ENCODE measurements at regions not wholly inside any gene's neighbourhood (a gene's known extent, or its start where the extent isn't known, plus 50 kb on each side); places are given as distances from the start of the nearest gene placed in this dataset.

DNA sequence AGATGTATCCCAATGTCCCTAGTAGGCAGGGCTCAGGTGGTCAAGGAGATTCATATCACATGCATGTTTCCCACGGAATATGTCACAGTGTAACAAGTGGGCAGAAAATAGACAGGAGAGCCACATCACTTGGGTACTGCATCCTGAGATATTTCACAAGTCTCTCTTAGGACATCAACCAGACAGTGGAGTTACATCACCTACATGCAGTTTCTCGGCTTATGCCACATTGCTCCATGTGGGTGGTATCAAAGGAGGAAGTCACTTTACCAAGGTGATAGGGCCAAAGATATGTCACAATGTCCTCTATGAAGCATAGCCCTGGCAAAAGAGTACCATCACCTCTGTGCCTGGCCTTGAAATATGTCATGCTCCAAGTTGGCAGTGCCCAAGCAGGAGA is 1056.7 kb upstream of the AMELY start:
- DNase-seq = no peak

DNA sequence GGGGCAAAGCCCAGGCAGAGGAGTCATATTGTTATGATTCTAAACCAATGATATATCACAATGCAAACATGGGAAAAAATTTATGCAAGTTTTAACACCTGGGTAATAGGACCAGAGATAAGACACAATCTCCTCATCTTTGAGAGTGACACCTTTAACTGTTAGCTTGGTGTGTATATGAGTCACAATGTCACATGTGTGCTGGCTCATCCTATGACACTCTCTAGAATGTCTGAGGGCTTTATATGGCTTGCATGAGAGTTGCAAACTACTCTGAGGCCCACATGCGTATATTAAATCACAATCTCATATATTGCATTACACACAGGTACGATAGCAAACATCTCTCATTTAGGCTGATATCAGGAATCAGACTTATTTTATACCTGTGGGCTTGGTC is 1055.4 kb upstream of the AMELY start:
- no peak for DNase-seq

DNA sequence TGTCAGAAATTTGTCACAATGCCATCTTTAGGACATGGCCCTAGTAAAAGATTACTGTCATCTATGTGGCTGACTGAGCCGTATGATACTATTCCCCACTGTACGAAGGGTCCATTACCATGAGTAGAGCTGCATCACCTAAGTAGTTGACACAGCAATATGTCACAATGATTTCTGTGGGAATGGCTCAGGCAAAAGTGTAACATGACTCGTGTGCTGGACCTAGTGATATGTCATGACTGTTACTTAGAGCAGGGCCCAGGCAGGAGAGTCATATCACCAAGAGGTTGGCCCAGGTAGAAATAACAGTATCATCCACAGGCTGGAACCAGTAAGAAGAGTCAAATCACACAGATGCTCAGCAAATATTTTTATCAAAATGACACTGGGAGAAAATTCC is 1051.8 kb upstream of the AMELY start:
- DNase-seq = no peak

DNA sequence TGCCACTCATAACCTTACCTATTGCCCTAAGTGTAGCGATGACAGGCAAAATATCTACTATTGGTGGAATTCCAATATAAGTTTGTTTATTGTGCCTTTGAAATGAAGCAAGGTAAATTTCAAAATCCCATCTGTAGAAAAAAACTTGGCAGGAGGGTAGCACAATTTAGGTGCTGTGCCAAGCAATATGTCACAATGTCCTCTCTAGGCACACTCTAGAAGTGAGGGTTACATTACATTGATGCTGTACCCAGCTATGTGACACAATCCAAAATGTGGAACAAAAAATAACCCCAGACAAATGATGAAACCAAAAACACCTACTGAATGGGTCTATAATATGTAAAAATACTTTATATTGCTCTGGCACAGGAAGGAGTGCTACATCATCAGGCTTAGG is 1050.8 kb upstream of the AMELY start:
- no peak for DNase-seq

GRCh38 chrY:7961811-7962210 is 1050.3 kb upstream of the AMELY start:
- DNase-seq = no peak

DNA sequence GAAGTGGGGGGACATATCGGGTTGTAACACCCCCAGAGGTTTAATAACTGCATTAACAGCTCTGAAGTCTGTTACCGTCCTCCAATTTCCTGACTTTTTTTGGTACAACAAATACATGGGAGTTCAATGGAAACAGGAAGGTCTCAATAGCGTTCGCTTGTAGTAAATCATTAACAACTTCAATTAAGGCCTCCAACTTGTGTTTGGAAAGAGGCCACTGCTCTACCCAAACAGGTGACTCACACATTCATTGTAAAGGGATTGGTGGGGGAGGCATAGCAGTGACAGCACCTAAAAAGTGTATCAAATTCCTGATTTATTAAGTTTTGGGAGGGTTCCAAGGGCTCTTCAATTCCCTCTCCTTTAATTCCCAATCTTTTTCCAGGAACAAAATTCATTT is 1046.2 kb upstream of the AMELY start:
- no peak for DNase-seq

GRCh38 chrY:7951187-7951852 is 1039.8 kb upstream of the AMELY start:
- DNase-seq = no peak

- DNase-seq = no peak
Observed at GRCh38 chrY:7944135-7944534, 1032.6 kb upstream of the AMELY start.

DNA sequence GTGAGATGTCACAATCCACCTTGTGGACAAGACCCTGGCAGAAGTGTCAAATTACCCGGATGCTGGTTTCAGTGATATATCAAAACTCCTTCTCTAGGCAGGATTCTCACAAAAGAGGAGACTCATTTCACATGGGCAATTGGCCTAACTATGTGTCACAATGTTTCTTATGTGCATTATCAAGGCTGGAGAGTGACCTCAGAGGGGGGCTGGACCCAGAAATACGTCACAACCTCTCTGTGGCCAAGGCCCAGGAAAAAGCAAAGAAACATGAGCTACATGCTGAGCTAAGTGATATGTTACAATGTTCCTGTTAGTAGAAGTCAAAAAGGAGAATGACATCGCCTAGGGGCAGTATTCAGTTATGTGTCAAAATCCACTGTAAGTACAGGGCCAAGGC is 1031.2 kb upstream of the AMELY start:
- no peak for DNase-seq

- DNase-seq = no peak
Observed at GRCh38 chrY:7941856-7942255, 1030.3 kb upstream of the AMELY start.

DNA sequence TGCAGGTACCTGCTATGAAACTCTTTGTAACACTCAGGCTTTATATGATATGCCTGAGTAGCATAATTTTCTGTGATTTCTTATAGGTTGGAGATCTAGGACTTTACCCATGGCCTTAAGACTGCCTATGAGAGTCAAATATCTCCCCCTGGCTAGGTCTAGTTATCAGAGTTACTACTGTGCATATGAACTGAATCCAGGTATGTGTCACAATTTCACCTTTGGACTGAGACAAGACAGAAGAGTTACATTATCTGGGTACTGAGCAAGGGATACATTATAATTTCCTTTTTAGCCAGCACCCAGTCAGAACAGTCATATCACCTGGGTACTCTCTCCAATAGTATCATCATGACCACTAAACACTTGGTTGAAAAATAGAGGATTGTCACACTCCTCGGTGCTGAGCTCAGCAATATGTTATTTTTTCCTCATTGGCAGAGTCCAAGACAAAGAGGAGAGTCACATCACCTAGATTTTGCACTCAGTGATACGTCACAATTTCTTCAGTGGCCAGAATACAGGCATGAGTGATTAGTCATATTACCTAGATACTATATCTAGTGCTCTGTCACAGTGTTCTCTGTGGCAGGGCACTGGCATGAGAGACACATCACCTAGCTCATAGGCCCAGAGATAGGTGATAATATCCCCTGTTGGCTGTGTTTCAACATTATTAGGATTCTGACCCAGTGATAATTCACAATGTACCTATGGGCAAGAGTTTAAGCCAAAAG is 1027.6 kb upstream of the AMELY start:
- no peak for DNase-seq

DNA sequence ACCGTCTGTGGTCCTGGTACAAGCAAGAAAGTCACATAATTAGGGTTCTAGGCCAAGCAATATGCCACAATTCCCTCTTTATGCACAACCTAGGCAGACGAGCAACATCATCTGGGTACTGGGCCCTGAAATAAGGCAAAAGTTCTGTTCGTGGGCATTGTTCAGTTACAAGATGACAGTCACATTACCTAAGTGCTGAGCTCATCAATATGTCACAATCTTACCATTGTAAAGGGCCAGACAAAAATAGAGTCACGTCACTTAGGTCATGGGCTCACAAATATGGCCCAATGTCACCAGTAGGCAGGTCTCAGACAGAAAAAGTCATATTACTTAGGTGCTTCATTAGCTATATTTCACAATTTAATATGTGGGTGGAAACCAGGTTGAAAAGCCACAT is 1025.3 kb upstream of the AMELY start:
- no peak for DNase-seq

DNA sequence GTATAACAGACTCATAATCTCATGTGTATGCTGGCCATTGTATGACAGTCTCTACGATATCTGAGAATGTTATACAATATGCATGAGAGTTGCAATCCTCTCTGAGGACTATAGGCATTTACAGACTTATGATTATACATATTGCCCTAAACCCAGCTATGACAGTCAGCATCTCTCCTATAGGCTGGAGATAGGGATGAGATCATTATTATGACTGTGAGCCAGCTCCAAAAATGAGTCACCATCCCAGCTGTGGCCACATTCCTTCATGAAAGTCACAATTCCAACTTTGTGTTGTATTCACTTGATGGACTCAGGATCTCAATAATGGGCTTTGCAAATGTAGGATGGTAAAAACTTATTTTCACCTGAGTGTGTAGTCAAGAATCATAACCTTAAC is 1024.5 kb upstream of the AMELY start:
- no peak for DNase-seq

DNA sequence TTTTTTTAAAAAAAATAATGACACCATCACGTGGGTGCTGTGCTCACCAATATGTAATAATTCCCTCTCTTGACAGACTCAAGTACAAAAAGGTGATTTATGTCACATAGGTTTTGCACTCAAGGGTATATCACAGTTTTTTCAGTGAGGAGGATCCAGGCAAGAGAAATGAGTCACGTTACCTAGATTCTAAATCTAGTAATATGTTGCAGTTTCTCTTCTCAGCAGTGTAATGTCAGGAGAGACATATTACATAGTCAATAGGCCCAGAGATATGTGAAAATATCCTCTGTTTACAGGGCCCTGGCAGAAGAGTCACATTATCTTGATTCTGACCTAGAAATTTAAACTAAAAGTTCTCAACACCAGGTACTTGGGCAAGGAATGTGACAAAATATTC is 1024.1 kb upstream of the AMELY start:
- no peak for DNase-seq

DNA sequence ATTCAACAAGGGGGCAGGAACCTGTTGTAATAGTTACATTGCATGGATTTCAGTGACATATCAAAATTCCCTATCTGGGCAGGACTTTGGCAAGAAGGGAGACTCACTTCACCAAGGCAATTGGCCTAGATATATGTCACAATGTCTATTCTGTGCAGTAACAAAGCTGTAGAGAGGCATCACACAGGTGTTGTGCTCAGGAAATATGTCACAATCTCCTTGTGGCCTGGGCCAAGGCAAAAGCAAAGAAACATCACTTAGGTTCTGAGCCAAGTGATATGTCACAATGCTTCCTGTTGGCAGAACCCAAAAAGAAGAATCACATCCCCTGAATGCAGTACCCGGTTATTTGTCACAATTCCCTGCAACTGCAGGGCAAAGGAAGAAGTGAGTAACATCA is 1020.9 kb upstream of the AMELY start:
- no peak for DNase-seq

- no peak for DNase-seq
Observed at GRCh38 chrY:7929866-7930265, 1018.3 kb upstream of the AMELY start.

GRCh38 chrY:7924059-7924458 is 1012.5 kb upstream of the AMELY start:
- no peak for DNase-seq

DNA sequence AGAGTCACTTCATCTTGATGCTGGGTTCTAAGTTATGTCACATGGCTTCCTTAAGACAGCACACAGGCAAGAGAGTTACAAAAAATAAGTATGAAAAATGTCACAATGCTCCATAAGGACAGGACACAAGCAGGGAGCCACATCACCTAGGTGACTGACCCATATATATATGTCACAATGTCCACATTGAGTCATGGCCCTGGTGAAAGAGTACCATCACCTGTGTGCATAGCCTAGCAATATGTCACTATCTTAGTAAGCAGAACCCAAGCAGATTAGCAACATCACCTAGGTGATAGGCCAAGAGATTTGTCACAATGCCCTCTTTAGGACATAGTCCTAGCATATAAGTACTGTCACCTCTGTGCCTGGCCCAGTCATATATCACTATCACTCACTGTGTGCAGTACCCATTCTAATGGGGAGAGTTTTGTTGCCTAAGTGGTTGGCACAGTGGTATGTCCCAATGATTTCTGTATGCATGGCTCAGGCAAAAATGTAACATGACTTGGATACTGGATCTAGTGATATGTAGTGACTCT is 1012.0 kb upstream of the AMELY start:
- no peak for DNase-seq

- DNase-seq = no peak
Observed at GRCh38 chrY:7920382-7920781, 1008.8 kb upstream of the AMELY start.

GRCh38 chrY:7888506-7888905 is 977.0 kb upstream of the AMELY start:
- no peak for DNase-seq

DNA sequence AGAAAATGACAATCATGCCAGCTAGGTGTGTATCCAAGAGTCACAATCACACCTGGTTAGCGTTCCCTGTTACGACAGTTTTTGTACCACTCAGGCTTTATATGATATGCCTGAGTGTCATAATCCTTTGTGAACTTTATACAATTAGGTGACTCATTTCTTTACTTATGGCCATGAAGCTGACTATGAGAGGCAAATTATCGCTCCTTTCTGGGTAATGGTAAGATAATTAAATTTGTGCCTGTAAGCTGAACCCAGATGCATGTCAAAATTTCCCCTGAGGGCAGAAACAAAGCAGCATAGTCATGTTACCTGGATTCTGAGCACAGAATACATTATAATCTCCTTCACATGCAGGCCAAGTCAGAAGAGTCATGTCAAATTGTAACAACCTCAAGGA is 970.1 kb upstream of the AMELY start:
- no peak for DNase-seq

GRCh38 chrY:7879245-7879644 is 967.7 kb upstream of the AMELY start:
- DNase-seq = no peak

- no peak for DNase-seq
Observed at GRCh38 chrY:7878719-7879118, 967.2 kb upstream of the AMELY start.

DNA sequence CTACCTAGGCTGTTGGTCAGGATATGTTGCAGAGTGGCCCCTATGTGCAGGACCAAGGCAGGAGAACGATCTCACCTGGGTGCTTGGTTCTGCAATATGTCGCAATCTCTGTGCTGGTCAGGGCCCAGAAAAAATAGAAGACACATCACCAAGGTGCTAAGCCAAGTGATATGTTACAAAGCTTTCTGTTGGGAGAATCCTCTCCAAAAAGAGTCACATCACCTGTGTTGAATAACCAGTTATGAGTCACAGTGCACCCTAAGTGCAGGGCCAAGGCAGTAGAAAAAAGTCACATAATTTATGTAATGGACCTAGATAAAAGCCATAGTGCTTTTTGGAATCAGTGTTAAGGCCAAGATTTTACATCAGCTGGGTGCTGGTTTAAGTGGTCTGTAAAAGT is 965.9 kb upstream of the AMELY start:
- DNase-seq = no peak

- DNase-seq = no peak
Observed at GRCh38 chrY:7874080-7874479, 962.5 kb upstream of the AMELY start.

Measured in stimulated activated CD4-positive, alpha-beta T cell treated with anti-CD3 and anti-CD28 coated beads, Interleukin-2, amount 100 ng/mL, for 48 hours (primary cell).